CD4-positive, alpha-beta memory T cell (primary cell): ENCODE measurements at regions not wholly inside any gene's neighbourhood (a gene's known extent, or its start where the extent isn't known, plus 50 kb on each side); places are given as distances from the start of the nearest gene placed in this dataset.

Source experiments
- CTCF ChIA-PET: fragments of 350-600 bp; sonication (Branson Sonifier 250); formaldehyde crosslinking; loops from one replicate; lab custom pipeline; 2021; ENCODE audit warnings: inconsistent platforms; ENCODE audit not compliant: partially characterized antibody; lab: Charles Lee
- POLR2A ChIA-PET: fragments of 350-600 bp; sonication (Branson Sonifier 250); formaldehyde crosslinking; loops from one replicate; lab custom pipeline; 2021; ENCODE audit not compliant: partially characterized antibody; lab: Charles Lee
- DNase-seq, 5 donors: peaks; one replicate each; pipeline versions ENCODE4 v3.0.0 to v3.0.0-alpha.2; 2020 to 2022; ENCODE audit warnings: mixed read lengths in 1 of 5
- H3K27ac ChIP-seq: one replicate; pipeline ENCODE4 v1.7.0; 2013; ENCODE audit warnings: low read depth, low read length
- H3K27me3 ChIP-seq: 2 replicates; pipeline ENCODE4 v1.7.0; 2013; ENCODE audit warnings: mild to moderate bottlenecking, low read length, moderate library complexity; ENCODE audit not compliant: insufficient read depth
- H3K36me3 ChIP-seq: 2 replicates; pipeline ENCODE4 v1.7.0; 2013; ENCODE audit warnings: mild to moderate bottlenecking, low read length, moderate library complexity; ENCODE audit not compliant: insufficient read depth
- H3K4me1 ChIP-seq: 2 replicates; pipeline ENCODE4 v1.7.0; 2013; ENCODE audit warnings: mild to moderate bottlenecking, low read length, moderate library complexity; ENCODE audit not compliant: insufficient read depth
- H3K4me3 ChIP-seq, 2 donors: one replicate each; pipeline ENCODE4 v1.7.0; 2013; ENCODE audit warnings: low read length in 2 of 2, mild to moderate bottlenecking in 1 of 2
- H3K9me3 ChIP-seq, 2 donors: one replicate each; pipeline ENCODE4 v1.7.0; 2013; ENCODE audit warnings: low read length in 2 of 2, control low read depth in 1 of 2; ENCODE audit not compliant: control insufficient read depth in 1 of 2
- H3K27ac Mint-ChIP-seq, 7 donors: one replicate each; pipeline ENCODE4 v1.8.0; 2020 to 2021; ENCODE audit warnings: mixed read lengths in 7 of 7, mild to moderate bottlenecking in 6 of 7, inconsistent platforms in 3 of 7, moderate library complexity in 3 of 7
- H3K27me3 Mint-ChIP-seq, 2 donors: one replicate each; pipeline ENCODE4 v1.8.0; 2020 to 2021; ENCODE audit warnings: mixed read lengths in 2 of 2
- H3K36me3 Mint-ChIP-seq, 2 donors: one replicate each; pipeline ENCODE4 v1.8.0; 2020 to 2021; ENCODE audit warnings: mixed read lengths in 2 of 2, inconsistent platforms in 1 of 2, mild to moderate bottlenecking in 1 of 2
- H3K4me1 Mint-ChIP-seq, 4 donors: one replicate each; pipeline ENCODE4 v1.8.0; 2020 to 2021; ENCODE audit warnings: mixed read lengths in 4 of 4, mild to moderate bottlenecking in 1 of 4
- H3K4me3 Mint-ChIP-seq, 8 donors: one replicate each; pipeline ENCODE4 v1.8.0; 2020 to 2021; ENCODE audit warnings: mixed read lengths in 8 of 8, mild to moderate bottlenecking in 7 of 8, moderate library complexity in 6 of 8, inconsistent platforms in 3 of 8
- H3K9me3 Mint-ChIP-seq, 8 donors: one replicate each; pipeline ENCODE4 v1.8.0; 2020 to 2021; ENCODE audit warnings: mixed read lengths in 8 of 8, mild to moderate bottlenecking in 5 of 8, inconsistent platforms in 3 of 8, moderate library complexity in 1 of 8
- intact Hi-C: fragments of 100-400 bp; cut with micrococcal nuclease; formaldehyde crosslinking; loops from one replicate; pipeline ENCODE4 v1.15.1; 2023

DNA sequence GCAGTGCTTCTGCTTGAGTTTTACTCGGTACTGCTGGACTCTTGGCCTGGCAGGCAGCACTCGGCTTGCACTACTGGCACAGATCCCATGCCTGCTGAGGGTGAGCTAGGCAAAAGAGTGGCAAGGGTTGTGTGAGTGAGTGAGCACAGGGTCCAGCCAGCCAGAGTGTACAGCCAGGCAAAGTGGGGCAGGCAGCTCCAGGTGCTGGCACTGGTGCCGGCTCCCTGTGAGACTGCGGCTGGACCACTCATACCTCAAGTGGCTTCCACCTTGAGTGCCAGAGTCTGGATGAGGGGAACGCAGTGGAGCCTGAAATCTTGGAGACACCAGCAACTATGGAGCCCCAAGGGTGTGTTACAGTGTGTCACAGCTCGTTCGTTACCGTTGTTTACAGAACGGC is 1451.9 kb upstream of the AGA start:
- Mint-ChIP-seq H3K4me3 (no peak overlapping the region), H3K36me3 (no peaks in the 10 kb centered on the region), H3K27me3 (no peaks in the 10 kb centered on the region), H3K4me1 (no peaks in the 10 kb centered on the region), H3K27ac (no peak overlapping the region), H3K9me3 (peaks cover 0 to 10% (median 3%) of the 10 kb centered on the region in 8 donors)
- ChIA-PET POLR2A (no interaction called here), CTCF (no interaction called here)
- DNase-seq: no peak
- H3K4me3 ChIP-seq: no peak overlapping the region
- H3K9me3 ChIP-seq: no peaks in the 10 kb centered on the region
- no peaks in the 10 kb centered on the region for H3K27me3 ChIP-seq
- H3K36me3 ChIP-seq: no peaks in the 10 kb centered on the region
- intact Hi-C loops: no loop called here
- no peak overlapping the region for H3K27ac ChIP-seq
- H3K4me1 ChIP-seq: no peaks in the 10 kb centered on the region

DNA sequence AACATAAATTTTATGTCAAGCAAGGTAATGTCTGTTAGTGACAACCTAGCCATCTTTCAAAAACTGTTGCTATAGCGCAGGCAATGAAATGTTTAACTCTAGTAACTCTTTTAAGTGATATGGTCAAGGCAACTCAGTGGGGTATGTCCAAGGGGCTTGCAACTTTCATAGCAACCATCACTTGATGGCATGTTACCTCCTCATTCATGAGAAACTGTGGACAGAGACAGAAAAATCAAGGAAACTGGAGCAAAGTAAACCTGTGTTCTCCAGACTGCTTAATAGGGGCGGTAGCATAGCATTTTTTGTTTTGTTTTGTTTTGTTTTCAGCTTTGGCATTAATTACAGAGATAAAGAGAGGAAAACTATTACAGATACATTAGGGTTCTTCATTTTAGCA is 1456.8 kb upstream of the AGA start:
- no peaks in the 10 kb centered on the region for H3K36me3 Mint-ChIP-seq
- H3K4me3 Mint-ChIP-seq: no peak overlapping the region
- intact Hi-C loops: no loop called here
- H3K9me3 ChIP-seq: no peaks in the 10 kb centered on the region
- H3K4me3 ChIP-seq: no peak overlapping the region
- DNase-seq: no peak
- H3K27me3 Mint-ChIP-seq: no peaks in the 10 kb centered on the region
- H3K27ac Mint-ChIP-seq: no peak overlapping the region
- H3K4me1 Mint-ChIP-seq: no peaks in the 10 kb centered on the region
- ChIA-PET CTCF (no interaction called here), POLR2A (no interaction called here)
- H3K27me3 ChIP-seq: no peaks in the 10 kb centered on the region
- peaks cover 0 to 4% (median 2%) of the 10 kb centered on the region in 8 donors for H3K9me3 Mint-ChIP-seq
- no peak overlapping the region for H3K27ac ChIP-seq
- no peaks in the 10 kb centered on the region for H3K4me1 ChIP-seq
- no peaks in the 10 kb centered on the region for H3K36me3 ChIP-seq

DNA sequence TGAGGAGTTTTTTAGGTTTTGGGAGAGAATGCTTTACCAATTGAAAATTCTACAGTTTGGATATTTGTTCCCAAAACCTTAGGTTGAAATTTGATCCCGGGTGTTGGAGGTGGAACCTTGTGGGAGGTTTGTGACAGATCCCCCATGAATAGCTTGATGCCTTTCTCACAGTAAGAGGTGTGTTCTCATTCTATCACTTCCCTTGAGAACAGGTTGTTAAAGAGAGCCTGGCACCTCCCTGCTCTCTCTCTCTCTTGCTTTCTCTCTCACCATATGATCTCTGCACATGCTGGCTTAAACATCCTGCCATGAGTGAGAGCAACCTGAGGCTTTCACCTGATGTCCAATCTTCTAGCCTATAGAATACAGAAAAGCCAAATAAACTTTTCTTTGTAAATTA is 1475.5 kb upstream of the AGA start:
- Histone ChIP-seq H3K27me3 (no peaks in the 10 kb centered on the region), H3K4me1 (no peaks in the 10 kb centered on the region), H3K36me3 (no peaks in the 10 kb centered on the region), H3K4me3 (no peak overlapping the region), H3K9me3 (peaks cover 0 to 3% of the 10 kb centered on the region in 2 donors), H3K27ac (no peak overlapping the region)
- ChIA-PET CTCF (no interaction called here), POLR2A (no interaction called here)
- DNase-seq: no peak
- peaks cover 0 to 7% (median 0%) of the 10 kb centered on the region in 8 donors for H3K9me3 Mint-ChIP-seq
- H3K27me3 Mint-ChIP-seq: no peaks in the 10 kb centered on the region
- no peaks in the 10 kb centered on the region for H3K4me1 Mint-ChIP-seq
- no peak overlapping the region for H3K27ac Mint-ChIP-seq
- H3K36me3 Mint-ChIP-seq: no peaks in the 10 kb centered on the region
- H3K4me3 Mint-ChIP-seq: no peak overlapping the region
- intact Hi-C loops: no loop called here

DNA sequence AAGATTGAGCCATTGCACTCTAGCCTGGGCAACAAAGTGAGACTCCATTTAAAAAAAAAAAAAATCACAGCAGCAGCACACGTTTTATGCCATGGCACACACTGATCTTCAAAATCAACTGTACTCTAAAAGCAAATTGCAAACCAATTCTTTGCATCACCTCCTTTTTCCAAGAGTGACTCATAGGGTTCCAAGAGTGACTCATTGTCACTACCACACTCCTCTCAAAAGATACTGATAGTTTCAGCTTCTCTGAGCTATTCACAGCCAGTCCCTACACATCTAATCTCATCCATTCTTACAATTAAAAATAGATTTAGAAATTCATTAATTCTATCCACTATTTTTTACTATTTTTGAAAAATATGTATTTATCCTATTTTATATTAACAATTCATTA is 1494.9 kb upstream of the AGA start:
- no peaks in the 10 kb centered on the region for H3K4me1 Mint-ChIP-seq
- H3K9me3 ChIP-seq: no peaks in the 10 kb centered on the region
- ChIA-PET CTCF (no interaction called here), POLR2A (no interaction called here)
- no peaks in the 10 kb centered on the region for H3K4me1 ChIP-seq
- H3K36me3 Mint-ChIP-seq: no peaks in the 10 kb centered on the region
- no peaks in the 10 kb centered on the region for H3K27me3 ChIP-seq
- H3K27me3 Mint-ChIP-seq: no peaks in the 10 kb centered on the region
- no peak overlapping the region for H3K4me3 ChIP-seq
- no peak overlapping the region for H3K27ac ChIP-seq
- no peaks in the 10 kb centered on the region for H3K36me3 ChIP-seq
- no peak for DNase-seq
- intact Hi-C loops: no loop called here
- H3K9me3 Mint-ChIP-seq: peaks cover 0 to 15% (median 7%) of the 10 kb centered on the region in 8 donors
- H3K4me3 Mint-ChIP-seq: no peak overlapping the region
- no peak overlapping the region for H3K27ac Mint-ChIP-seq

DNA sequence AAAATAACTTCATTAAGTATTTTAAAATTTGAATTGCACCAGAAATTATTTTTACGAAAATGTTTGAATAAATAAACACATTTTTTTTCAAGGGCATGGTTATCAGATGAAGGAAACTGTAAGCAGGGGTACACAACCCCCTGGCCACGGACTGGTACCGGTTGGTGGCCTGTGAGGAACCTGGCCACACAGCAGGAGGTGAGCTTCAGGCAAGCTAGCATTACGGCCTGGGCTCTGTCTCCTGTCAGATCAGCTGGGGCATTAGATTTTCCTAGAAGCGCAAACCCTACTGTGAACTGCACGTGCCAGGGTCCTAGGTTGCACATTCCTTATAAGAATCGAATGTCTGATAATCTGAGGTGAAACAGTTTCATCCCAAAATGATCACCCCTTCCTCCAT is 1499.7 kb upstream of the AGA start:
- no peak overlapping the region for H3K4me3 ChIP-seq
- intact Hi-C loops: no loop called here
- H3K27me3 ChIP-seq: no peaks in the 10 kb centered on the region
- no peak for DNase-seq
- H3K27ac Mint-ChIP-seq: no peak overlapping the region
- no peaks in the 10 kb centered on the region for H3K4me1 ChIP-seq
- H3K9me3 ChIP-seq: no peaks in the 10 kb centered on the region
- no peak overlapping the region for H3K4me3 Mint-ChIP-seq
- no peaks in the 10 kb centered on the region for H3K36me3 ChIP-seq
- CTCF ChIA-PET: no interaction called here
- H3K27me3 Mint-ChIP-seq: no peaks in the 10 kb centered on the region
- H3K9me3 Mint-ChIP-seq: peaks cover 0 to 12% (median 6%) of the 10 kb centered on the region in 8 donors
- no peaks in the 10 kb centered on the region for H3K4me1 Mint-ChIP-seq
- POLR2A ChIA-PET: no interaction called here
- H3K36me3 Mint-ChIP-seq: no peaks in the 10 kb centered on the region
- no peak overlapping the region for H3K27ac ChIP-seq

DNA sequence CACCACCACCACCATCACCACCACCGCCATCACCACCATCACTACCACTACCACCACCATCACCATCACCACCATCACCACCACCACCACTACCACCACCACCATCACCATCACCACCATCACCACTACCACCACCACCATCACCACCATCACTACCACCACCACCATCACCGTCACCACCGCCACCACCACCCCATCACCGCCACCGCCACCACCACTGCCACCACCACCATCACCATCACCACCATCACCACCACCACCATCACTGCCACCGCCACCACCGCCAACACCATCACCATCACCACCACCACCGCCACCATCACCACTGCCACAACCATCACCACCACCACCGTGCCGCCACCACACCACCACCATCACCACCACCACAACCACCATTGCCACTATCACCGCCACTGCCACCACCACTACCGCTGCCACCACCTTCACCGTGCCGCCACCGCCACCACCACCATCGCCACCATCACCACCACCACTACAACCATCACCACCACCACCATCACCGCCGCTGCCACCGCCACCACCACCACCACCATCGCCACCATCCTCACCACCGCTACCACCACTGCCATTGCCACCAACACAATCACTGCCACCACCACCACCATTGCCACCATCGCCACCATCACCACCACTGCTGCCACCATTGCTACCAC is 1511.3 kb upstream of the AGA start:
- CTCF ChIA-PET: no interaction called here
- Mint-ChIP-seq H3K27me3 (no peaks in the 10 kb centered on the region), H3K4me3 (no peak overlapping the region), H3K36me3 (no peaks in the 10 kb centered on the region), H3K9me3 (peaks cover 0 to 21% (median 10%) of the 10 kb centered on the region in 8 donors), H3K4me1 (no peaks in the 10 kb centered on the region), H3K27ac (no peak overlapping the region)
- Histone ChIP-seq H3K4me1 (no peaks in the 10 kb centered on the region), H3K36me3 (no peaks in the 10 kb centered on the region), H3K9me3 (no peaks in the 10 kb centered on the region), H3K27ac (no peak overlapping the region), H3K4me3 (no peak overlapping the region), H3K27me3 (no peaks in the 10 kb centered on the region)
- intact Hi-C loops: no loop called here
- peak in 1 of 5 donors; percentile 31 for DNase-seq
- POLR2A ChIA-PET: no interaction called here

DNA sequence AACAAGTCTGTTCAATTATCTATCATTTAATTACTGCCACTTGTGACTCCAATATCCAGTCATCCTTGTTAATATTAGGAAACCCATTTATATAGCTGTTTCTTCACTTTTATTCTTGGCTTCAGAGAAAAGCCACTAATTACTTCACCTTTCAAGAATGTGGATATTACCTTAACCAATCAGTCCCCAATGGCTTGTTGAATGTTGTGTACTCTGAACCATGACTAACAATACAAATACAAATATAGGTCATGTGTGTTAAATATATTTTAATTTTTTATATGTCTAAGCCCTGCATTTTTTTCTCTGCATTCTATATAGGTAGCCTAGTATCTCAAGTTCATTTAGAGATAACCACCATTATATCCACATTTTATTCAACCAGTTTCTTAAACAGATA is 1513.4 kb upstream of the AGA start:
- H3K27ac Mint-ChIP-seq: no peak overlapping the region
- no peaks in the 10 kb centered on the region for H3K27me3 Mint-ChIP-seq

More for the DNA sequence above, 1513.4 kb upstream of the AGA start:
- intact Hi-C loops: no loop called here
- no peak overlapping the region for H3K4me3 ChIP-seq
- H3K27ac ChIP-seq: no peak overlapping the region
- no peaks in the 10 kb centered on the region for H3K4me1 Mint-ChIP-seq
- ChIA-PET POLR2A (no interaction called here), CTCF (no interaction called here)
- H3K9me3 Mint-ChIP-seq: peaks cover 2 to 21% (median 13%) of the 10 kb centered on the region in 8 donors
- no peak overlapping the region for H3K4me3 Mint-ChIP-seq
- H3K36me3 ChIP-seq: no peaks in the 10 kb centered on the region
- H3K27me3 ChIP-seq: no peaks in the 10 kb centered on the region
- no peaks in the 10 kb centered on the region for H3K9me3 ChIP-seq
- no peak for DNase-seq
- H3K4me1 ChIP-seq: no peaks in the 10 kb centered on the region
- no peaks in the 10 kb centered on the region for H3K36me3 Mint-ChIP-seq
